Endothelial cell of umbilical vein (primary cell): ENCODE measurements at regions not wholly inside any gene's neighbourhood (a gene's known extent, or its start where the extent isn't known, plus 50 kb on each side); places are given as distances from the start of the nearest gene placed in this dataset.

ENCODE experiments used
- BruUV-seq: library from RNA; stranded (reverse); fragments of 400-500 nt; replicated peaks from 2 replicates; lab custom pipeline; 2021; lab: Mats Ljungman, UMichigan
- CTCF ChIA-PET: fragments of 300-600, 350-600 bp; sonication (Branson Sonifier 250); formaldehyde crosslinking; loops from one replicate; lab custom pipeline; 2021; ENCODE audit warnings: antibody characterized with exemption, inconsistent platforms; lab: Charles Lee
- POLR2A ChIA-PET: fragments of 300-600, 350-600 bp; sonication (Branson Sonifier 250); formaldehyde crosslinking; loops from one replicate; lab custom pipeline; 2021; ENCODE audit warnings: antibody characterized with exemption, inconsistent platforms; lab: Charles Lee
- DNase-seq: peaks from one replicate; pipeline ENCODE4 v3.0.0-alpha.2; 2011; ENCODE audit warnings: low read depth, low spot score
- FAIRE-seq: peaks from 2 replicates; lab custom pipeline; 2011; peaks lifted over from hg19 to GRCh38; lab: Jason Lieb, UNC
- H2AFZ ChIP-seq: 2 replicates; pipeline ENCODE4 v1.6.0; 2012; ENCODE audit warnings: low read depth, low read length, control low read depth, inconsistent platforms
- H3K27ac ChIP-seq: 2 replicates; pipeline ENCODE4 v1.5.1; 2011; ENCODE audit warnings: low read depth, mild to moderate bottlenecking, control low read depth, low read length, moderate library complexity; ENCODE audit not compliant: insufficient read depth
- H3K27me3 ChIP-seq, 2 experiments: 2 replicates each; pipeline versions ENCODE4 v1.6.0 to v1.6.1; 2011; ENCODE audit warnings: low read length in 2 of 2, mixed read lengths in 1 of 2; ENCODE audit not compliant: control insufficient read depth in 2 of 2, insufficient read depth in 2 of 2
- H3K36me3 ChIP-seq, 2 experiments: 2 replicates in 1 of 2; 3 replicates in 1 of 2; pipeline ENCODE4 v1.5.1; 2011; ENCODE audit warnings: low read length in 2 of 2, mild to moderate bottlenecking in 1 of 2, moderate library complexity in 1 of 2; ENCODE audit not compliant: control insufficient read depth in 2 of 2, insufficient read depth in 2 of 2; ENCODE audit errors: extremely low read depth in 1 of 2
- H3K4me1 ChIP-seq: 3 replicates; pipeline ENCODE4 v1.5.1; 2011; ENCODE audit warnings: mild to moderate bottlenecking, low read length; ENCODE audit not compliant: control insufficient read depth, insufficient read depth; ENCODE audit errors: extremely low read depth
- H3K4me2 ChIP-seq: 2 replicates; pipeline ENCODE4 v1.6.1; 2011; ENCODE audit warnings: low read length, control low read depth, mixed read lengths; ENCODE audit not compliant: insufficient read depth
- H3K4me3 ChIP-seq, 3 experiments: fragments of 200-600 bp in 1 of 3; sonication (generic), shearing (Covaris generic) in 1 of 3; replicated peaks in 1 of 3; 2 replicates each; pipeline ENCODE4 v1.5.1; 2011 to 2016; ENCODE audit warnings: control low read depth in 3 of 3, low read length in 3 of 3, mild to moderate bottlenecking in 2 of 3, inconsistent platforms in 1 of 3, low read depth in 1 of 3, moderate library complexity in 1 of 3; ENCODE audit not compliant: insufficient read depth in 1 of 3
- H3K79me2 ChIP-seq: 2 replicates; pipeline ENCODE4 v1.6.0; 2012; ENCODE audit warnings: low read length, inconsistent platforms; ENCODE audit not compliant: control insufficient read depth, insufficient read depth
- H3K9ac ChIP-seq: replicated peaks from 2 replicates; pipeline ENCODE3; 2011; ENCODE audit warnings: low read length, control low read depth; ENCODE audit not compliant: insufficient read depth; ENCODE audit errors: extremely low read depth
- H3K9me1 ChIP-seq: replicated peaks from 3 replicates; pipeline ENCODE4 v1.6.0; 2011; ENCODE audit warnings: mild to moderate bottlenecking, low read length; ENCODE audit not compliant: control insufficient read depth, insufficient read depth; ENCODE audit errors: extremely low read depth
- H3K9me3 ChIP-seq: replicated peaks from 2 replicates; pipeline ENCODE4 v1.5.1; 2012; ENCODE audit warnings: low read length, inconsistent platforms; ENCODE audit not compliant: control insufficient read depth, insufficient read depth
- H4K20me1 ChIP-seq: replicated peaks from 2 replicates; pipeline ENCODE3; 2011; ENCODE audit warnings: mild to moderate bottlenecking, low read length; ENCODE audit not compliant: control insufficient read depth, insufficient read depth; ENCODE audit errors: extremely low read depth
- CTCF ChIP-seq, 2 donors: IDR thresholded peaks; 1 replicate in 1 of 2; 2 replicates in 1 of 2; pipeline ENCODE4 v1.5.1; 2011; ENCODE audit warnings: low read length in 2 of 2, mild to moderate bottlenecking in 2 of 2, moderate library complexity in 2 of 2, control low read depth in 1 of 2, inconsistent platforms in 1 of 2, low read depth in 1 of 2; ENCODE audit not compliant: insufficient read depth in 1 of 2; ENCODE audit errors: extremely low read depth in 1 of 2
- EZH2 ChIP-seq: IDR thresholded peaks from 2 replicates; pipeline ENCODE4 v1.6.1; 2012; ENCODE audit warnings: borderline replicate concordance, low read depth, mild to moderate bottlenecking, moderate library complexity, low read length, inconsistent platforms; ENCODE audit not compliant: severe bottlenecking
- FOS ChIP-seq: IDR thresholded peaks from 2 replicates; pipeline ENCODE4 v1.6.1; 2011; ENCODE audit warnings: mild to moderate bottlenecking, low read length, moderate library complexity, borderline replicate concordance; ENCODE audit not compliant: insufficient read depth
- GATA2 ChIP-seq: IDR thresholded peaks from 2 replicates; pipeline ENCODE4 v1.7.0; 2011; ENCODE audit warnings: low read depth, mild to moderate bottlenecking, moderate library complexity, mixed read lengths, low read length; ENCODE audit not compliant: insufficient read length, insufficient read depth
- JUN ChIP-seq: IDR thresholded peaks from 2 replicates; pipeline ENCODE4 v1.6.1; 2011; ENCODE audit warnings: borderline replicate concordance, low read depth; ENCODE audit not compliant: insufficient read length, insufficient read depth
- MAX ChIP-seq: IDR thresholded peaks from 2 replicates; pipeline ENCODE4 v1.6.1; 2011; ENCODE audit not compliant: insufficient read depth, insufficient read length
- MYC ChIP-seq: IDR thresholded peaks from one replicate; pipeline ENCODE4 v1.6.1; 2011; ENCODE audit warnings: mild to moderate bottlenecking, low read depth, low read length
- POLR2A ChIP-seq: IDR thresholded peaks from 2 replicates; pipeline ENCODE4 v1.6.1; 2012; ENCODE audit warnings: low read depth, mild to moderate bottlenecking, control low read depth, low read length
- POLR2AphosphoS5 ChIP-seq: IDR thresholded peaks from 2 replicates; pipeline ENCODE4 v1.6.1; 2012; ENCODE audit warnings: low read depth, mild to moderate bottlenecking, control low read depth, low read length, moderate library complexity; ENCODE audit not compliant: insufficient read depth
- dilution Hi-C: fragments of 300-500 bp; cut with MboI; formaldehyde crosslinking; loops from one replicate; pipeline ENCODE4 v1.15.0; 2019; ENCODE audit warnings: low sequenced_read_pairs; ENCODE audit not compliant: extremely low pct_ligation_motif_present
- intact Hi-C: fragments of 100-400 bp; cut with micrococcal nuclease; formaldehyde crosslinking; loops from one replicate; pipeline ENCODE4 v1.10.0; 2022

- FAIRE-seq: no peak
These were observed 166.0 kb upstream of the SATB1 start for GRCh38 chr3:18591120-18591519.

More at GRCh38 chr3:18591120-18591519, 166.0 kb upstream of the SATB1 start:
- Histone ChIP-seq H3K4me3 (no peak overlapping the region), H2AFZ (no peak overlapping the region), H3K36me3 (no peaks in the 10 kb centered on the region), H3K27me3 (no peaks in the 10 kb centered on the region), H3K27ac (no peak overlapping the region), H4K20me1 (no peaks in the 10 kb centered on the region), H3K4me2 (no peak overlapping the region), H3K4me1 (no peaks in the 10 kb centered on the region), H3K9ac (no peak overlapping the region), H3K9me3 (peaks cover 3% of the 10 kb centered on the region), H3K9me1 (no peaks in the 10 kb centered on the region), H3K79me2 (no peaks in the 10 kb centered on the region)
- POLR2A ChIA-PET: no interaction called here
- dilution Hi-C loops: no loop called here
- TF ChIP-seq CTCF (IDR thresholded peaks at IDR 0.05; ENCODE audit: extremely low read depth in 1 of 2, insufficient read depth in 1 of 2, low read depth in 1 of 2, low read length in 2 of 2): no peak
- TF ChIP-seq POLR2A: no peak
- no peak for TF ChIP-seq MAX
- TF ChIP-seq MYC: no peak
- TF ChIP-seq EZH2: no peak
- TF ChIP-seq JUN: no peak
- no peak for TF ChIP-seq FOS
- TF ChIP-seq POLR2AphosphoS5: no peak
- no peak for TF ChIP-seq GATA2
- intact Hi-C loops: no loop called here
- DNase-seq: no peak
- CTCF ChIA-PET: no interaction called here
- BruUV-seq: no TSS peak
